ENCODE measurements at regions not wholly inside any gene's neighbourhood (a gene's known extent, or its start where the extent isn't known, plus 50 kb on each side); places are given as distances from the start of the nearest gene placed in this dataset.
"Not testable (repeated sequence)": the region's sequence is repeated elsewhere in the genome, so short reads cannot be mapped to it uniquely, and the experiment has no call there.

GRCh38 chr5:34555699-34556508 is 100.2 kb upstream of the RAI14 start:
- H3K36me3 ChIP-seq = no peaks in the 10 kb centered on the region
- intact Hi-C loops (cut with DNase I) = no loop called here
- no peak for TF ChIP-seq CTCF (IDR thresholded peaks at IDR 0.05)
- no peak for ATAC-seq
- no peaks in the 10 kb centered on the region for H3K27me3 ChIP-seq
- peaks cover 0 to 26% (median 16%) of the 10 kb centered on the region in 9 donors for H3K4me1 ChIP-seq
- H3K27ac ChIP-seq = no peak overlapping the region
- DNase-seq = no peak
- no peak overlapping the region for H3K4me3 ChIP-seq
- H3K9me3 ChIP-seq = no peaks in the 10 kb centered on the region
- 68 to 72% methylated on average over 10 of the region's 10 CpGs for WGBS, 2 donors

GRCh38 chr5:34556509-34556782 is 99.7 kb upstream of the RAI14 start:
- ATAC-seq (no peak), DNase-seq (no peak)
- Histone ChIP-seq H3K27ac (no peak overlapping the region), H3K27me3 (no peaks in the 10 kb centered on the region), H3K4me1 (peaks cover 0 to 24% (median 16%) of the 10 kb centered on the region in 9 donors), H3K36me3 (no peaks in the 10 kb centered on the region), H3K4me3 (no peak overlapping the region), H3K9me3 (no peaks in the 10 kb centered on the region)
- intact Hi-C loops (cut with DNase I) = no loop called here
- no peak for TF ChIP-seq CTCF (IDR thresholded peaks at IDR 0.05)
- 75% methylated on average over 2 of the region's 2 CpGs for WGBS, 2 donors

- H3K27ac ChIP-seq; H3K36me3 ChIP-seq; H3K4me3 ChIP-seq; H3K27me3 ChIP-seq; H3K9me3 ChIP-seq; intact Hi-C loops (cut with DNase I); DNase-seq; ATAC-seq: not testable (repeated sequence)
- 93 to 95% methylated on average over 2 of the region's 2 CpGs for WGBS, 2 donors
- peaks cover 0 to 21% (median 10%) of the 10 kb centered on the region in 9 donors for H3K4me1 ChIP-seq
Measured at GRCh38 chr5:34561581-34561980, 94.5 kb upstream of the RAI14 start.

GRCh38 chr5:34562791-34563190 is 93.3 kb upstream of the RAI14 start:
- WGBS, 2 donors = 85 to 89% methylated on average over 4 of the region's 4 CpGs
- no peak for TF ChIP-seq CTCF (IDR thresholded peaks at IDR 0.05)
- ATAC-seq = no peak
- DNase-seq = no peak
- no peaks in the 10 kb centered on the region for H3K27me3 ChIP-seq
- no peak overlapping the region for H3K27ac ChIP-seq
- intact Hi-C loops (cut with DNase I) = no loop called here
- no peak overlapping the region for H3K4me3 ChIP-seq
- H3K9me3 ChIP-seq = no peaks in the 10 kb centered on the region
- H3K4me1 ChIP-seq = peaks cover 0 to 21% (median 10%) of the 10 kb centered on the region in 9 donors
- no peaks in the 10 kb centered on the region for H3K36me3 ChIP-seq

GRCh38 chr5:34563269-34563668 is 92.9 kb upstream of the RAI14 start:
- intact Hi-C loops (cut with DNase I) = no loop called here
- no peak for DNase-seq
- WGBS, 2 donors = 96 to 97% methylated on average over 6 of the region's 6 CpGs

More at GRCh38 chr5:34563269-34563668, 92.9 kb upstream of the RAI14 start:
- ATAC-seq = no peak
- no peak overlapping the region for H3K4me3 ChIP-seq
- TF ChIP-seq CTCF (IDR thresholded peaks at IDR 0.05) = no peak
- H3K27me3 ChIP-seq = no peaks in the 10 kb centered on the region
- H3K4me1 ChIP-seq = peaks cover 0 to 21% (median 10%) of the 10 kb centered on the region in 9 donors
- no peaks in the 10 kb centered on the region for H3K36me3 ChIP-seq
- H3K9me3 ChIP-seq = no peaks in the 10 kb centered on the region
- H3K27ac ChIP-seq = peak overlapping the region in 3 of 10 donors; percentile 61 to 77 (median 62)

All from heart right ventricle (tissue), 16 donors.